HG03175 (cell line): ENCODE measurements at regions not wholly inside any gene's neighbourhood (a gene's known extent, or its start where the extent isn't known, plus 50 kb on each side); places are given as distances from the start of the nearest gene placed in this dataset.

ENCODE experiments used
- ATAC-seq: cut with Tn5 transposase; IDR thresholded peaks from one replicate; pipeline ENCODE4 v1.9.1; 2021; ENCODE audit warnings: mild to moderate bottlenecking, moderate library complexity; ENCODE audit not compliant: unreplicated experiment

- no peak for ATAC-seq
Observed at GRCh38 chr7:16026253-16027020, 340.0 kb upstream of the MEOX2 start.

DNA sequence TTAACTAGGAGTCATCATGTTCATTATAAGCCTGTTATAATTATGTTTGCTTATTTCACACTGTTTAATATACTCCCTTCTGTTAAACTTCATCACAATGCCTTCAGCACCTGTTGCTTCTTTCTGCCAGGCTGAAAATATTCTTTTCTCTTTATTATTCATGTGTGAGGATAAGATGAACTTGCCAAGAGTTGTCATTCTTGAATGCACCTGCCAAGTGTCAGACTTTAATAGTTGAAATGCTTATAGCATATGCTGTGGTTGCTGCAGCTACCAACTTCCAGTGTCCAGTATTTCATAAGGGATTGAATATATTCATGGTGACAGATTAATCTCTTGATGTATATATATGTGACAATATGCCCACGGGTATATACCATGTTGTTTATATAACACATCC is 339.2 kb upstream of the MEOX2 start:
- ATAC-seq = no peak

DNA sequence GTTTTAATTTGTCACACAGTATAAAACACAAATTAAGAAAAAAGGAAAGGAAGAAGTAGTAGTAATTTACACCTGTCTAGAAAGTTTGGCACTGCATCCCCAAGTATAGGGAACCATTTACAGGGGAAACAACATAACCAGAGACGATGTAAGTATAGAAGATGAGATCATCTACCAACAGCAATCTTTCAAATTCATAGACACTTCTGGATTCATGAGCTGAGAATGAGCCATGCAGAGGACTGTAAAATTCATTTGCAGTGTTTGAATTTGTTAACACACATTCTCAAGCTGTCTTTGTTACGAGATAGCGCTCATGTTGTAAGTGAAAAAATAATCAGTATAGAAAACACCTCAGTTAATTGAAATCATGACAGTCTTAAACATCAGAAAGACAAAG is 337.0 kb upstream of the MEOX2 start:
- ATAC-seq = no peak

DNA sequence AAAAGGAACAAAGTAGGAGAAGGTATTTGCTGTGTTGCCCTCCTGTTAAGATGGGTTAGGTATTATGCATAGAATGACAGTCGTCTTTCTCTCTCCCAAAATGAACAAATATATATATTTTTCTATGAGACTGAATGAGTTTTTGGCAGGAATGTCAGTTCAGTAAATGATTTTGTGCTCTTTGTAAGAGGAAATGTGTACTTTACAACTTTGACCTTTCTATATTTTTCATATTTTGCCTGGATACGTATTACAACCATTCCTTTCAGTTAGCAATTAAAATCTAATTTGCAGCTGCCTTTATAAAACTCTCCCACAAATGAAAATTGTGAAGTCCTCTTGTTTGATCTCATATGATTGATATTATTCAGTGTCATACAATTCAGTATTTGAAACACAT is 336.6 kb upstream of the MEOX2 start:
- no peak for ATAC-seq

DNA sequence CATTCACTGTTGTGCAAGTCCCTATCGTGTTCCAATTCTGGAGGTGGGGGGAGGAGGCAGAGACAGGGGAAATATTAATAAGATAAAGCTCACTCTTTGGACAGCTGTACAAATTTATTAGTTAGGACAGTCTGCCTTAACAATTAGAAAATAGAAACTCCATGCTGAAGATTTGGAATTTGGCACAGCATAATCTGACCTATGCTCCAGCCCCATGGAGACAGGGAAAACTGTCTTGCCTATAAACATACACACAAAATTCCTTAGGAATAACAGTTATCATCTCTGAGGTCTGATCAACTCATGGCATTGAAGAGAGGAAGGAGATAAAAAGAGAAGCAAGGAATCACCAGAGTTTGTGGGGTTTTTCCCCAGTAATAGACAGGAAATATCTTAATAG is 335.4 kb upstream of the MEOX2 start:
- ATAC-seq = no peak

GRCh38 chr7:16015981-16016380 is 329.5 kb upstream of the MEOX2 start:
- no peak for ATAC-seq

- ATAC-seq = no peak
Observed at GRCh38 chr7:16014031-16014430, 327.5 kb upstream of the MEOX2 start.

DNA sequence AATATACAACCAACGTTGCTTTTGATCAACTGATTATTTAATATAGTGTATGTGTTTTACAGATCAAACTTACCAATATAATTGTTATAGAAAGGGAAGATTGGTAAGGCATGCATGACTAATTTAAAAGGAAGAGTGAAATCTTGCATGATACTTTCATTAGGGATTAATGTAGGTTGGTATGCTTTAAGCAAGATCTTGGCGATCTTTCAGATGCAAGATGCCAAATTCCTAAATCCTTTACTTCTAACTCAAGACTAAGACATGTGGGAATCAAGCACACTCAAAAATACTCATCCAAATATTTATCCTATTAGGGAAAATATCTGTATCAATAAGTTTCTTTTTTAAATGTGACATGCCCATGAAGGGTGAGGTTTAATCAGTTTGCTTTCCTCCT is 321.4 kb upstream of the MEOX2 start:
- no peak for ATAC-seq

DNA sequence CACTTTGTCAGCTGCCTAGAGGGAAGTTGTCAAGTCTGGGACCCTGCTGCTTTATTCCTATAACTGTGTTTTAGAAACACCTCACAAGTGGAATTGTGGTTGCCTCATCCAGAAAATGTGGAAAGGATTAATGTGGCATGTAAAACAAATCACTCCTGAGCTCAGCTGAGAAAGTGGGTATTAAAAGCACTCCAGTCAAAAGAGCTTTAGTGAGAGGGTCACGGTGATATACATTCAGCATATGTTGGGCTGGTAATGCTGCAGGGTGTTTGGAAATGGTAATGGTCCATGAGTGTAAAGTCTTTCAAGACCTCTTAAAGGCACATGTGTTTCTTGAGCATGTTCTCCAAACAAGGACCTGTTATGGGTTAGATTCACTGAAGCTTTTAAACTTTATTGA is 318.2 kb upstream of the MEOX2 start:
- no peak for ATAC-seq

DNA sequence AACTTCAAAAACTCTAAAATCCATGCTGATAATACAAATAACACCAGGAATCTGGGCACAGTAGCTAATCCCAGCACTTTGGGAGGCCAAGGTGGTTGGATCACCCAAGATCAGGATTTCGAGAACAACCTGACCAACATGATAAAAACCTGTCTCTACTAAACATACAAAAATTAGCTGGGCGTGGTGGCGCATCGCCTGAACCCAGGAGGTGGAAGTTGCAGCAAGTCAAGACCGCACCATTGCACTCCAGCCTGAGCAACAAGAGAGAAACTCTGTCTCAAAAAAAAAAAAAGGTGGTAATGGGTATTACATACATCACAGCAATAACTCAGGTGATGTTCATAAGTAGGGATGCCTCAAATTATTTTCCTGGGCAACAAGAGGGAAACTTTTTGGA is 315.0 kb upstream of the MEOX2 start:
- ATAC-seq = no peak

- ATAC-seq = no peak
Observed at GRCh38 chr7:15998617-15999016, 312.1 kb upstream of the MEOX2 start.

- no peak for ATAC-seq
Observed at GRCh38 chr7:15995027-15995426, 308.5 kb upstream of the MEOX2 start.

- no peak for ATAC-seq
Observed at GRCh38 chr7:15989194-15989593, 302.7 kb upstream of the MEOX2 start.

- no peak for ATAC-seq
Observed at GRCh38 chr7:15985587-15986384, 299.3 kb upstream of the MEOX2 start.

DNA sequence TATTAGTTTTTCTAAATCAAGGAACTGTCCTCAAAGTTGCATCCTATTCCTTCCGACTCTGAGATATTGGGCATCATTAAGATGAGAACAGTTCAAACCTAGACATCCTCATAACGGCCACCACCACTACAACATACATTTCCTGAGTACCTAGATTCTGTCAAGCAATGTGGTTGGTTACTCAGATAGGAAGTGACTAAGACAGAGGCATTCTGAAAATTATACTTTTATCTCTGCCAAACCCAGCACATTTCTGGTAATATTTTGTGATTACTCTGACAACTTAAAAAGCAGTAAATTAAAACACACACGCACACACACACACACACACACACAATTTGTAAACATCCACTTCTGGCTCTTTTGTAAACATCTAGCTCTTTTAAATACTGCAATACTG is 291.2 kb upstream of the MEOX2 start:
- ATAC-seq = no peak

- no peak for ATAC-seq
Observed at GRCh38 chr7:15972862-15973275, 286.4 kb upstream of the MEOX2 start.

DNA sequence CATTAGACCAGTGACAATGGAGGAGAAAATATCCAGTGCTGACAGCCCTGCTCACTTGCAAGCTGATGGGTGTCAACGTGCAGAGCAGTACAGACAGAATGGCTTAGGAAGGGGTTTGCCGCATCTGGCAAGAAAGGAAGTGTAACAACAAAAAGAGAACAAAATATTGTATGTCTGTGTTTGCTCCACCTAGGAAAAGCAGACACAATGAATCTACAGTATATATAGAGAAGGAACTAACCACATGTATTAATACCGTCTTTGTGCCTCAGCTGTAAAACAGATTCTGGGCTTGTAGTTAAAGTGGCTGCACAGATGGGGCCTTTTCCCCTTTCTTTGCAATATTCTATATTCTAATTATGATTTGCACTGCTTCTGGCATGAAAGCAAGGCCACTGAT is 281.1 kb upstream of the MEOX2 start:
- no peak for ATAC-seq

- no peak for ATAC-seq
Observed at GRCh38 chr7:15967121-15967520, 280.6 kb upstream of the MEOX2 start.

GRCh38 chr7:15963206-15963605 is 276.7 kb upstream of the MEOX2 start:
- no peak for ATAC-seq

GRCh38 chr7:15954671-15955354 is 268.3 kb upstream of the MEOX2 start:
- ATAC-seq = no peak

GRCh38 chr7:15950299-15950698 is 263.8 kb upstream of the MEOX2 start:
- no peak for ATAC-seq

GRCh38 chr7:15947754-15948153 is 261.3 kb upstream of the MEOX2 start:
- no peak for ATAC-seq
